Hepatocyte (in vitro differentiated cells): ENCODE measurements at regions not wholly inside any gene's neighbourhood (a gene's known extent, or its start where the extent isn't known, plus 50 kb on each side); places are given as distances from the start of the nearest gene placed in this dataset.

ENCODE experiments used
- CTCF ChIP-seq: fragments of 200-600 bp; sonication (generic); IDR thresholded peaks from 2 replicates; pipeline ENCODE4 v1.5.1; 2016; ENCODE audit warnings: antibody characterized with exemption, mild to moderate bottlenecking; ENCODE audit not compliant: poor library complexity
- EZH2 ChIP-seq: fragments of 200-600 bp; sonication (generic); IDR thresholded peaks from 2 replicates; pipeline ENCODE4 v1.6.1; 2016; ENCODE audit warnings: antibody characterized with exemption, mild to moderate bottlenecking, borderline replicate concordance
- EZH2phosphoT487 ChIP-seq: fragments of 200-600 bp; sonication (generic); IDR thresholded peaks from one replicate; pipeline ENCODE4 v1.6.1; 2018; ENCODE audit warnings: antibody characterized with exemption, mild to moderate bottlenecking, low read depth, moderate library complexity; ENCODE audit not compliant: unreplicated experiment, severe bottlenecking

GRCh38 chr4:125550769-125551168, 236.0 kb downstream of the FAT4 start:
- no peak for TF ChIP-seq CTCF
- no peak for TF ChIP-seq EZH2
- TF ChIP-seq EZH2phosphoT487, result no peak
